SIG-M5 treated with dmso at 0.1 percent for 504 hours (cell line): ENCODE measurements at regions not wholly inside any gene's neighbourhood (a gene's known extent, or its start where the extent isn't known, plus 50 kb on each side); places are given as distances from the start of the nearest gene placed in this dataset.

Experiments used
- DNase-seq: peaks from one replicate; lab custom pipeline; 2025; ENCODE audit not compliant: unreplicated experiment; lab: John Stamatoyannopoulos, UW

- no peak for DNase-seq
Observed at GRCh38 chr5:175765858-175766257, 105.5 kb upstream of the CPLX2 start.

- DNase-seq: no peak
Observed at GRCh38 chr5:175766963-175767362, 104.4 kb upstream of the CPLX2 start.

- no peak for DNase-seq
Observed at GRCh38 chr5:175772747-175773533, 98.4 kb upstream of the CPLX2 start.

- DNase-seq: no peak
Observed at GRCh38 chr5:175773534-175774070, 97.8 kb upstream of the CPLX2 start.

GRCh38 chr5:175775416-175775815 lies 96.0 kb upstream of the CPLX2 start:
- DNase-seq: no peak

DNA sequence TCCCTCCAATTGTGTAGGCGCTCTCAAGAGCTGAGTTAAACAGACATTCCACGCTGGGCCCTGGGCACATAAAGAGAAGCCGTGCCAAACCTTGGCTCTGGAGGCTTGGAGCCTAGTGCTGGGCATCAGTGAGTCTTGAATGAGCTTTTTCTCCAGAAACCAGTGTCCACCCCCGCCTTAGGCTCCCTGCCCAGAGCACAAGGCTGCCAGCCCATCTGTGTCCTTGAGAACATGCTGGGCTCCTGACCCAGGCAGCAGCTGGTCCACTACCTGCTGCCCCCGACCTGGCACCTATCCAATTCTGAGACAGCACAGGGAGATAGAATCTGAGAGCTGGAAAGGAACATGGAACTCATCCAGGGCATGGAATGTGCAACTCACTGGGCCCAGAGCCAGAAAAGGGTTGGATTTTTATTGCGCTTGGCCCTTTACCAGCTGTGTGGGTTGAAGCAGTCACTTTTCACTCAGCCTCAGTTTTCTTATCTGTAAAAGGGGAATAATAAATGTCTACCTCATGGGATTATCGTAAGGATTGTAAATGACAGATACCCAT lies 92.4 kb upstream of the CPLX2 start:
- DNase-seq: no peak

DNA sequence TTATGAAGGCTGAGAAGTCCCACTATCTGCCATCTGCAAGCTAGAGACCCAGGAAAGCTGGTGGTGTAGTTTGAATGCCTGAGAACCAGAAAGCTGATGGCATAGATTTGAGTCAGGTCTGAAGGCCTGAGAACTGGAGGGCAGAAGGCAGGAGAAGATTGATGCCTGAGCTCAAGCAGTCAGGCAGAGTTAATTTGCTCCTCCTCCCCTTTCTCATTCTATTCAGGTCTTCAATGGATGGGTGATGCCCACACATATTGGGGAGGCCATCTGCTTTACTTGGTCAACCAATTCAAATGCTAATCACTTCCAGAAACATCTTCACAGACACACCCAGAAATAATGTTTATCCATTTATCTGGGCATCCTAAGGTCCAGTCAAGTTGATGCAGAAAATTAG lies 87.6 kb upstream of the CPLX2 start:
- DNase-seq: no peak

- DNase-seq: no peak
Observed at GRCh38 chr5:175784230-175784629, 87.1 kb upstream of the CPLX2 start.

DNA sequence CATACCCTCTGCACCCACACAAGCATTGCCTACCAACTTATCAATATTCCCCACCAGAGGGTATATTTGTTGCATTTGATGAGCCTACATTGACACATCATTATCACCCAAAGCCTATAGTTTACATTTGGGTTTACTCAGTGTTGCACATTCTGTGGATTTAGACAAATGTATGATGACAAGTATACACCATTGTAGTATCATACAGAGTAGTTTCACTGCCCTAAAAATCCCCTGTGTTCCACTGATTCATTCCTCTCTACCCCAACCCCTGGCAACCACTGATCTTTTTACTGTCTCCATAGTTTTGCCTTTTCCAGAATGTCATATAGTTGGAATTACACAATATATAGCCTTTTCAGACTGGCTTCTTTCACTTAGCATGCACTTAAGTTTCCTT lies 85.7 kb upstream of the CPLX2 start:
- no peak for DNase-seq

GRCh38 chr5:175788155-175788787 lies 83.1 kb upstream of the CPLX2 start:
- DNase-seq: no peak

- DNase-seq: no peak
Observed at GRCh38 chr5:175789670-175790069, 81.7 kb upstream of the CPLX2 start.

DNA sequence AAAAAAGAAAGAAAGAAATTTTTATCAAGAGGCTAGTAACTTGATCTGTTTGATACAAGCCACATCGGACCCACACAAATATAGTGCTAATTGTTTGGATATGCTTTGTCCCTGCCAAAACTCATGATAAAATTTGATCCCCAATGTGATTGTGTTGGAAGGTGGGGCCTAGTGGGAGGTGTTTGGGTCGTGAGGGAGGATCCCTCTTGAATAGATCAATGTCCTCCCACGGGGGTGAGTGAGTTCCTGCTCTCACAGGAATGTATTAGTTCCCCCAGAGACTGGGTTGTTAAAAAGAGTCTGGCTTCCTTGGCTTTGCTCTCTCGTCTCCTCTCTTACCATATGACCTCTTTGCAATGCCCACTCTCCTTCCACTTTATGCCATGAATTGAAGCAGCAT lies 80.6 kb upstream of the CPLX2 start:
- no peak for DNase-seq

DNA sequence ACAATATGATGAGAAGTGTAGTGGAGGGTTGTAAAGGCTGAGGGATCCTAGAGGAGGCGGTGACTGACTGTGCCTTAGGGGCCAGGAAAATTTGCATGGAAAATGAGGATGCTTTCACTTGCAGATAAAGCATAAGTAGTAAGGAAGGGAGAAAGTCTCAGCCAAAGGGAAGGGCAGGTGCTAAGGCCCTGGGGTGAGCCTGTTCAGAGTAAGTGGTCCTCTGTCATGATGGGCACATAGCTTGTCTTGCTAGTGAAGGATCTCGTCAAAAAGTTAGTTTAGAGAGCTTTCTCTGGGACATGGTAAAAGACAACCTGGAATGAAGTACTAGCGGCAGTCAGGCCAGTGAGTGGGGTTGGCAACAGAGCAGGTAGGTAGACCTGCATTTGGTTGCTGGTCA lies 75.4 kb upstream of the CPLX2 start:
- no peak for DNase-seq

GRCh38 chr5:175796536-175797499 lies 74.6 kb upstream of the CPLX2 start:
- peak; percentile 78 for DNase-seq

DNA sequence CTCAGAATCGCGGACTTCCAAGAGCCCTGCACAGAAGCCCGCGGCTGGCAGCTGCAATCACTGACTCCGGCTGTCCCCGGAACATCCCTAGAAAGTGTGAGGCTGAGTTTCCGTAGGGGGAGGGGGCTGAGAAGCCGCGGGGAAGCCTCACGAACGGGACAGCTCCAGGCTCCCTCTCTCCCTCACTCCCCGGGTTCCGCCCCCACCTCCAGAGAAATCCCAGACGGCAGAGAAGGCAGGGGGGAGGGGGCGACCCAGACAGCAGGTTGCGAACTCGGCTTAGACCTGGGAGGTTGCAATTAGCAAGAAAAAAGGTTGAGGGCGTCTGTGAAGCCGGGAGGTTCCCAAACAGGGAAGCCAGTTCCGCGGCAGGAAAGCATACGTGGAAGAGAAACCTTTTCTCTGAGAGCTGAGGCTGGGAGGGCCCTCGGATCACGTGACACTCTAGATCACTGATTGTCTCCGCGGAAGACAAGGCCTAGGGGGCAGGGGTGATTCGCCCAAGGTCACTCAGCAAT lies 73.8 kb upstream of the CPLX2 start:
- DNase-seq: peak; percentile 27

DNA sequence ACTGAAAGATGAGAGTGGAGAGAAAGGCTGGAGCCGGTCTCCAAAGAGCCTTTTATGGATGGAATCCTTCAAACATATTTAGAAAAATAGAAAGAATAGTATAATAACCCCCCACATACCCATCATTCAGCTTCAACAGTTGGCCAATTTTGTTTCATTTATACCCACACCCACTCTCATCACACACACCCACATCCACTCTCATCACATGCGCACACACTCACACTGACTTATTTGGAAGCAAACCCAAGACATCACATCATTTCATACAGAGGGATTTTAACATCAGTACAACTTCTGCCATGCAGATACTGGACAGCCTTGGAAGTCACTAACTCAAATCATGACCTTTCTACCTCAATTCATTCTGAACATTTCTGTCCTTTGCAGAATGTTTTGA lies 72.8 kb upstream of the CPLX2 start:
- no peak for DNase-seq

DNA sequence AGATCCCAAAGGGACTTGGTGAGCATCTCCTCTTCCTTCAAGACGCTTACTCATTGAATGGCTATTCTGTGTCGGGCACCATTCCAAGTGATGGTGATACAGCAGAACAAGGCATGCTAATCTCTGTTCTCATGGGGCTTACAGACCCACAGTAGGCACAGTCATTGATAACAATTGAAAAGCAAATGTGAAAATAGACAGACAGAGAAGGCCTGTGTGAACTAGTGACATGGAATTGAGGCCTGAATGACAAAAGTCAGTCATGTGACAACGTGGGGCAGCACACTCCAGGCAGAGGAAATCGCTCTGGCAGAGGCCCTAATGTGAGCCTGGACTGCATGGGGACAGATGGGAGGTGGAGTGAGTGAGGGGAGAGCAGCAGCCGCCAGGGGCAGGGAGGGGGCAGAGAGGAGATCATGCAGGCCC lies 70.7 kb upstream of the CPLX2 start:
- DNase-seq: no peak

- DNase-seq: no peak
Observed at GRCh38 chr5:175802361-175802760, 69.0 kb upstream of the CPLX2 start.

DNA sequence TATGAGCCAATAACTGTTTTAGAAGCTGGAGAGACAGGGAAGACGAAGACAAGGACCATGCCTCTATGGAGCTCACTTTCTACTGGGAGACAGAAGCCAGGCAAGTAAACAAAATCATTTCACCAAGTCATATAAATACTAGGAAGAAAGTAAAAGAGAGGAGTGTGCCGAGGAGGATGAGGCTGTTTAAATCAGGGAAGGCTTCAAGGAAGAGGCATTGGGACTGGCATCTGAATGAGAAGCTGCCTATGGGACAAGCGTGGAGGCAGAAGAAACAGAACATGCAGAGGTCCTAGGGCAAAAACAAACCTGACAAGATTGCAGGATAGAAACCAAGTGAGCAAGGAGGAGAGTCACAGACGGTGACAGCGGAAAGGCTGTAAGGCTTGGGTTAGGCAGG lies 68.1 kb upstream of the CPLX2 start:
- DNase-seq: no peak

DNA sequence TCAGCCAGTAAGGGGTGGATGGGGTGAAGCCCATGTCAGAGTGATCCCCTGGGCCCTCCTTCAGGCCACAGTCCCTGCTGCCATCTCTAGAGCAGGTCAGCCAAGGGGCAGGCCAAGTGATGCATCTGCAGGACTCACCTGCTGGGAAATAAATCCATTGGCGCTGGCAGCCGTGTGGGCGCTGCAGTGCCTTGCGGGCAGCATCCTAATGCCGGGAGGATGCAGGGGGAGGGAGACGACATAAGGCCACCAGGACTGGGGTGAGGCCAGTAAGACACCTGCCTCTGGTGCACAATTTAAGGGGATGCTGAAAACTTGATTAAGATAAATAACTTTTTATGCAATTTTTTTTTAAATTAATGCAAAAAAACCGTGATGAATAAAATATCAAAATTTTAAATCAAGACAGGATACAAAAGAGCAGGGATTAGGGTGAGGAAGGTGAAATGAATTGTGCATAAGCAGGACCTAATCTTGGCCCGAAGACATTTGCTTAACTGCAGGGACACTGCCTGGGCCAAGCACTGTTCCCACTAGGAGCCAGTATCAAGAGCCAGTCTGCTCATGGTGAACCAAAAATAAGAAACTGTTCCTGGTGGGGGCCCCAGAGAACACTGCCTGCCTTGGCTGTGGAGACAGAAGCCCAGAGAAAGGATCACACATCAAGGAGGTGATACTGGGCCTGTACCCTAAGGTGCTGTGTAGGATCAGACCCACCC lies 67.5 kb upstream of the CPLX2 start:
- no peak for DNase-seq
